ENCODE measurements at regions not wholly inside any gene's neighbourhood (a gene's known extent, or its start where the extent isn't known, plus 50 kb on each side); places are given as distances from the start of the nearest gene placed in this dataset.

- H3K27ac ChIP-seq, result no peak overlapping the region
- H3K4me1 ChIP-seq, result no peaks in the 10 kb centered on the region
- H3K9me3 ChIP-seq, result no peaks in the 10 kb centered on the region
- H3K4me3 ChIP-seq, result no peak overlapping the region
- no peak for TF ChIP-seq CTCF (IDR thresholded peaks at IDR 0.05)
- DNase-seq (no peak), ATAC-seq (no peak)
- no peaks in the 10 kb centered on the region for H3K27me3 ChIP-seq (ENCODE audit: low read depth)
- intact Hi-C loops (cut with DNase I), result no loop called here
- H3K36me3 ChIP-seq, result no peaks in the 10 kb centered on the region
Observed at GRCh38 chr6:90997076-90997475, 410.2 kb upstream of the MAP3K7 start.

- DNase-seq (no peak), ATAC-seq (no peak)
- intact Hi-C loops (cut with DNase I), result no loop called here
- TF ChIP-seq CTCF (IDR thresholded peaks at IDR 0.05), result no peak
- Histone ChIP-seq H3K27ac (no peak overlapping the region), H3K9me3 (no peaks in the 10 kb centered on the region), H3K4me1 (no peaks in the 10 kb centered on the region), H3K27me3 (ENCODE audit: low read depth) (no peaks in the 10 kb centered on the region), H3K36me3 (no peaks in the 10 kb centered on the region), H3K4me3 (no peak overlapping the region)
Observed at GRCh38 chr6:90993770-90994169, 406.9 kb upstream of the MAP3K7 start.

GRCh38 chr6:90989763-90990162 lies 402.9 kb upstream of the MAP3K7 start:
- intact Hi-C loops (cut with DNase I), result no loop called here
- ATAC-seq (no peak), DNase-seq (no peak)
- H3K27me3 ChIP-seq (ENCODE audit: low read depth), result no peaks in the 10 kb centered on the region
- no peaks in the 10 kb centered on the region for H3K9me3 ChIP-seq
- no peak overlapping the region for H3K4me3 ChIP-seq
- H3K36me3 ChIP-seq, result no peaks in the 10 kb centered on the region
- no peak for TF ChIP-seq CTCF (IDR thresholded peaks at IDR 0.05)
- no peak overlapping the region for H3K27ac ChIP-seq
- no peaks in the 10 kb centered on the region for H3K4me1 ChIP-seq

- DNase-seq (no peak), ATAC-seq (no peak)
- H3K36me3 ChIP-seq, result no peaks in the 10 kb centered on the region
- H3K9me3 ChIP-seq, result no peaks in the 10 kb centered on the region
- H3K27ac ChIP-seq, result no peak overlapping the region
- intact Hi-C loops (cut with DNase I), result no loop called here
- H3K27me3 ChIP-seq (ENCODE audit: low read depth), result no peaks in the 10 kb centered on the region
- H3K4me3 ChIP-seq, result no peak overlapping the region
- no peak for TF ChIP-seq CTCF (IDR thresholded peaks at IDR 0.05)
- no peaks in the 10 kb centered on the region for H3K4me1 ChIP-seq
Observed at GRCh38 chr6:90984066-90984465, 397.2 kb upstream of the MAP3K7 start.

- TF ChIP-seq CTCF (IDR thresholded peaks at IDR 0.05), result no peak
- Histone ChIP-seq H3K36me3 (no peaks in the 10 kb centered on the region), H3K4me3 (no peak overlapping the region), H3K27me3 (ENCODE audit: low read depth) (no peaks in the 10 kb centered on the region), H3K4me1 (no peaks in the 10 kb centered on the region), H3K27ac (no peak overlapping the region), H3K9me3 (no peaks in the 10 kb centered on the region)
- no peak for DNase-seq
- intact Hi-C loops (cut with DNase I), result no loop called here
- ATAC-seq, result no peak
Observed at GRCh38 chr6:90983462-90983861, 396.6 kb upstream of the MAP3K7 start.

- ATAC-seq (no peak), DNase-seq (no peak)
- no peak for TF ChIP-seq CTCF (IDR thresholded peaks at IDR 0.05)
- Histone ChIP-seq H3K9me3 (no peaks in the 10 kb centered on the region), H3K4me1 (no peaks in the 10 kb centered on the region), H3K27ac (no peak overlapping the region), H3K27me3 (ENCODE audit: low read depth) (no peaks in the 10 kb centered on the region), H3K36me3 (no peaks in the 10 kb centered on the region), H3K4me3 (no peak overlapping the region)
- intact Hi-C loops (cut with DNase I), result no loop called here
Observed at GRCh38 chr6:90982581-90982980, 395.7 kb upstream of the MAP3K7 start.

Data from lower lobe of right lung (tissue), 2 donors.